IPS-18c (cell line): ENCODE measurements at regions not wholly inside any gene's neighbourhood (a gene's known extent, or its start where the extent isn't known, plus 50 kb on each side); places are given as distances from the start of the nearest gene placed in this dataset.
"Not testable (repeated sequence)": the region's sequence is repeated elsewhere in the genome, so short reads cannot be mapped to it uniquely, and the experiment has no call there.

Experiments
- H3K4me3 ChIP-seq: 2 replicates; pipeline ENCODE4 v1.7.0; 2013; ENCODE audit warnings: low read depth, mild to moderate bottlenecking, low read length, moderate library complexity; ENCODE audit not compliant: insufficient read depth
- H3K9me3 ChIP-seq: one replicate; pipeline ENCODE4 v1.6.1; 2013; ENCODE audit warnings: mild to moderate bottlenecking, low read length, moderate library complexity; ENCODE audit not compliant: control insufficient read depth, insufficient read depth

DNA sequence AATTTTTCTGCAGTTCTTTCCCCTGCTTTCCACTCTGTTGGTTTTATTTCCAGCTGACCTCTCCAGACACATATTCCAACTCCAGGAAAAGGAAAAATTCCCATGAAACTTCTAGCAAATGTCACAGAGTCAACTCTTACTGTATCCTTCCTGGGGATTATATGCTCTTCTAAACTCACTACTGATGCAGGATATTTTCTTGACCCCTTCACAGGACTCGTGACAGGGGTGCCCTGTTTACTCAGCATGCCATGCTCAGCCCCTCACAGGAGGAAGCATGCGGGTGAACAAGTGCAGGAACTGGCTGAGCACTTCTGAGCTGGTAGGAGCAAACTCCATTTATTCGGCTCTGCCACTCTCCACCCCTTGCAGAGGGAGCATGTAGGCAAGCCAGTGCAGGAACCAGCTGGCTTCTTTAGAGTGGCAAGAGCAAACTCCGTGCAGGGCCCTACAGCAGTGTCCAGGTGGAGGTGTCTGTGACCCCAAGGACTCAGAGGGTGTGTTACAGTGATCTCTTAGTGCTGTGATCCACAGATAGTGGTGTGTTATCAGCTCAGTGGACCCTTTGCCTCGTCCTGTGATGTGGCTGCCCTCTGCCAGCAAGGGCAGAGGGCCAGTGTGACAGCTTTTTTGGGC lies 413.6 kb upstream of the GRM7 start:
- no peaks in the 10 kb centered on the region for H3K9me3 ChIP-seq
- H3K4me3 ChIP-seq: no peak overlapping the region

DNA sequence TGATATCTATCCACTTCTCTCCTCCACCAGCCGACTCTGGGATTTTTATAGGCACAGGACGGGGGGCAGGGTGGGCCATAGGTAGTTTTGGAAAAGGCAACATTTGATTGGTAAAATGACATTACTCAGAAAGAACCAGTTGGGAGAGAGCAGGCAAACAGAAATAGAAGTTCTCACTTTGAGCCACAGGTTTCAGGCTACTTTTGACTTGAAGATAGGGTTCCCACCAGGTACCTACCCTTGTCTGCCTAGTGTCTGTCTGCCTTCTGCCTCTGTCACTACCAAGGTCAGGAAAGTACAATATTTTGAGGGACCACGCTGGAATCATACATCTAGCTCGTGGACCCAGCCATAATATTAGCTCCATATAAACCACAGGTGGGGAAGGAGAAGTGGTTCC lies 412.9 kb upstream of the GRM7 start:
- H3K9me3 ChIP-seq: no peaks in the 10 kb centered on the region
- H3K4me3 ChIP-seq: no peak overlapping the region

DNA sequence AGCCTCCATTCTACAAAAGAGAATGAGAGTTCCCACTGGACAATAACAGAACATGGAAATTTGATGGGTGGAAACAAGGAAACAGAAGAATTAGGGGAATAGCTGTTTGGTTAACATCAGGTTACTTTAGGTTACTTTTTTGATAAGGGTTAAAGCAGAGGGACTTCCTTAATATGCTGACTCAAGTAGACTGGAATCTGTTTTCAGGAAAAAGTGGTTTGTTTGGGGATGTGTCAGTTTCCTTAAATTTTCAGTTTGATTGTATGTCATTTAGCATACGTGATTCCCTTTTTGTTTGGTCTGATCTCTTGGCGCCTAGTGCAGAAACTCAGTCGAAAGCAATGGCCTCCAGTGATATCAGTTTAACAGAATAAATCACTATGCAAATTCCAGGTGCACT lies 411.8 kb upstream of the GRM7 start:
- Histone ChIP-seq H3K4me3 (no peak overlapping the region), H3K9me3 (no peaks in the 10 kb centered on the region)

GRCh38 chr3:6452974-6453373 lies 407.9 kb upstream of the GRM7 start:
- H3K9me3 ChIP-seq: no peaks in the 10 kb centered on the region
- H3K4me3 ChIP-seq: no peak overlapping the region

GRCh38 chr3:6455031-6455430 lies 405.9 kb upstream of the GRM7 start:
- H3K4me3 ChIP-seq: no peak overlapping the region
- no peaks in the 10 kb centered on the region for H3K9me3 ChIP-seq

DNA sequence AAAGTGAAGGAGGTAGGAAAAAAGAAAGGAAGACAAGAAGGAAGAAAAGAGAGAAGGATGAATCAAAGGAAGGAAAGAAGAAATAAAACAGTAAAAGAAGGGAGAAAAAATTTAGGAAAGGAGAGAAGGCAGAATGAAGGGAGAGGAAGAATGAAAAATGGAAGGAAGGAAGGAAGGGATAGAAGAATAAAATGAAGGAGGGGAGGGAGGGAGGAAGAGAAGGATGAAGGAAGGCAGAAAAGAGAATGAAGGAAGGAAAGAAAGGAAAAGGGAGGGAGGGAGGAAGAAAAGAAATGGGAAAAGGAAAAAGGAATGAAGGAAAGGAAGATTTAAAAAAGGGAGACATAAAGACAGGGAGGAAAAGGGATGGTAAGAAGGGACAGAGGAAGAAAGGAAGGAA lies 393.7 kb upstream of the GRM7 start:
- Histone ChIP-seq H3K4me3 (no peak overlapping the region), H3K9me3 (no peaks in the 10 kb centered on the region)

GRCh38 chr3:6468589-6468988 lies 392.3 kb upstream of the GRM7 start:
- no peak overlapping the region for H3K4me3 ChIP-seq

GRCh38 chr3:6471744-6472143 lies 389.2 kb upstream of the GRM7 start:
- Histone ChIP-seq H3K9me3 (no peaks in the 10 kb centered on the region), H3K4me3 (no peak overlapping the region)

More at GRCh38 chr3:6468589-6468988, 392.3 kb upstream of the GRM7 start:
- no peaks in the 10 kb centered on the region for H3K9me3 ChIP-seq

DNA sequence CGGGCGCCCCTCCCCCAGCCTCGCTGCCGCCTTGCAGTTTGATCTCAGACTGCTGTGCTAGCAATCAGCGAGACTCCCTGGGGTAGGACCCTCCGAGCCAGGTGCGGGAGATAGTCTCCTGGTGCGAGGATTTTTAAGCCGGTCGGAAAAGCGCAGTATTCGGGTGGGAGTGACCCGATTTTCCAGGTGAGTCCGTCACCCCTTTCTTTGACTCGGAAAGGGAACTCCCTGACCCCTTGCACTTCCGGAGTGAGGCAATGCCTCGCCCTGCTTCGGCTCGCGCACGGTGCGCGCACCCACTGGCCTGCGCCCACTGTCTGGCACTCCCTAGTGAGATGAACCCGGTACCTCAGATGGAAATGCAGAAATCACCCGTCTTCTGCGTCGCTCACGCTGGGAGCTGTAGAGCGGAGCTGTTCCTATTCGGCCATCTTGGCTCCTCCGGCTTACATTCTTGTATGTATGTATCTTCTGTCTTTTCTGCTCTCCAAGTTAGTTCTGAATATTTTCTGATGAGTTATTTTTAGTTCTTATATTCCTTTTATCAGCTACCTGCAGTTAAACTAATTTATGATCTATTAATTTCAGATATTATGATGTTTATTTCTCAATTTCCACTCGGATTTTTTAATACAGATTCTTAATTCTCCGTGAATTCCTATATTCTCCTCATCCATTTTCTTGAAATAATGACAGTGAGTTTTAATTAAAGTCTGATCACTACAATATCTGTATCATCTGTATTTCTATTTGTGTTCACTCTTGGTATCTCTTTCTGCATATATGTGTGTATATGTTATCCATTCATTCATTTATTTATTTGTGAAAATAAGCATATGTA lies 370.2 kb upstream of the GRM7 start:
- H3K4me3 ChIP-seq, H3K9me3 ChIP-seq: not testable (repeated sequence)

GRCh38 chr3:6491768-6492167 lies 369.1 kb upstream of the GRM7 start:
- H3K4me3 ChIP-seq: no peak overlapping the region; the same call in 1 of the 2 replicates
- H3K9me3 ChIP-seq: no peaks in the 10 kb centered on the region

DNA sequence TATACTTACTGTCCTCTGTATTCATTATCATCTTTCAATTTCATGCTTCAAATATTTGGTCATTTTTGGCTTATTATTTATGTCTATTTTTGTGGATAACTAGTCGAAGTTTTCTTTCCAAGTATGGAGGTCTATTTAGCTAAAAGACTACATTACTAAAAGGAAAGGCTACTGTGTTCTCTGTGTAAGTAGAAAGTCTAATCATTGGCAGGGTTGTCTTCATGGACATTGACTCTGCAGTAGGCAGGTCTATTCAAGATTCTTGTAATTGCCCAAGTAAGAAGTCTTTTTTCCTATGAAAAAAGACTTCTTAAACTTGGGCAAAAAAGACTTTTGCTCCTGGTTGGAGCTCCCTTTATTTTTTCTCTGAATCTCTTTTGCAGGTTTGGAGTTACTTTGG lies 368.6 kb upstream of the GRM7 start:
- no peak overlapping the region for H3K4me3 ChIP-seq
- no peaks in the 10 kb centered on the region for H3K9me3 ChIP-seq

GRCh38 chr3:6498944-6499343 lies 362.0 kb upstream of the GRM7 start:
- not testable (repeated sequence) for H3K9me3 ChIP-seq, H3K4me3 ChIP-seq

DNA sequence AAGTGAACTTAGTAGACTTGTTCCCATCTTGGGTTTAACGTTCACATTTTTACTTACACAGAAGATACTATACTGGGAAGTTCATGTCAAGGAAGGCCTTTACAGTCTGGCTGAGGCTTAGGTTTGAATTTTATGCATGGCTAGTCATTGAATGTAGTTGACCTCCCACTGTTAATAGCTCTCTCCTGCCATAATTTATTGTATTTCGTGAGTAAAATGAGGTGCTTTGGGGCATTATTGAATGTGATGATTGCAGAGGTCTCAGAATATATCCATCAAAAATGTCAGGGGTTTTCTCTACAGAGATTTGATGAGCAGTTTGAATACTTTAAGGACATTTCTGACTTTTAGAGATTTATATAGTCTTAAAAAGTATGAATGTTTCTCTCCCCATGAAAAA lies 356.6 kb upstream of the GRM7 start:
- Histone ChIP-seq H3K4me3 (no peak overlapping the region), H3K9me3 (peaks cover 3% of the 10 kb centered on the region)

DNA sequence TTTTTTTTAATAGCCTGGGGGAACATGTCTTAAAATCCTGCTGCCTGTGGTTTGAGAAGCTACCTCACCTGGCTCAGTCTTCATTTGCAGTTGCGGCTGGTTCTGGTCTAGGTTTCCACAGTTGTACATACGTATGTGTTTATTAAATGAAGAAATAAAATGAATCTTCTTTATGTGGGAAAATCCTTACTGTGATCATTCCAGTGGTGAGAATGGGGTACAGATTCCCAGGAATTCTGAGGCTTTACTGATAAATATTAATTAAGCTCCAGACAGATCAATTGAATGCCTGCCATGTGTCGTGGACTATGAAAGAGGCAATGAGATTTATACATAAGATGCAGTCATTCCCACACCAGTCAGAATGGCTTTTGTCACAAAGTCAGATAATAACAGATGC lies 356.1 kb upstream of the GRM7 start:
- Histone ChIP-seq H3K4me3 (no peak overlapping the region), H3K9me3 (peaks cover 3% of the 10 kb centered on the region)

- no peak overlapping the region for H3K4me3 ChIP-seq
- H3K9me3 ChIP-seq: peaks cover 3% of the 10 kb centered on the region
These were observed 352.5 kb upstream of the GRM7 start for GRCh38 chr3:6508410-6508759.

- Histone ChIP-seq H3K4me3 (no peak overlapping the region), H3K9me3 (peaks cover 3% of the 10 kb centered on the region)
These were observed 351.3 kb upstream of the GRM7 start for GRCh38 chr3:6509576-6509975.

- Histone ChIP-seq H3K4me3 (no peak overlapping the region), H3K9me3 (peaks cover 3% of the 10 kb centered on the region)
These were observed 350.2 kb upstream of the GRM7 start for GRCh38 chr3:6510713-6511112.

DNA sequence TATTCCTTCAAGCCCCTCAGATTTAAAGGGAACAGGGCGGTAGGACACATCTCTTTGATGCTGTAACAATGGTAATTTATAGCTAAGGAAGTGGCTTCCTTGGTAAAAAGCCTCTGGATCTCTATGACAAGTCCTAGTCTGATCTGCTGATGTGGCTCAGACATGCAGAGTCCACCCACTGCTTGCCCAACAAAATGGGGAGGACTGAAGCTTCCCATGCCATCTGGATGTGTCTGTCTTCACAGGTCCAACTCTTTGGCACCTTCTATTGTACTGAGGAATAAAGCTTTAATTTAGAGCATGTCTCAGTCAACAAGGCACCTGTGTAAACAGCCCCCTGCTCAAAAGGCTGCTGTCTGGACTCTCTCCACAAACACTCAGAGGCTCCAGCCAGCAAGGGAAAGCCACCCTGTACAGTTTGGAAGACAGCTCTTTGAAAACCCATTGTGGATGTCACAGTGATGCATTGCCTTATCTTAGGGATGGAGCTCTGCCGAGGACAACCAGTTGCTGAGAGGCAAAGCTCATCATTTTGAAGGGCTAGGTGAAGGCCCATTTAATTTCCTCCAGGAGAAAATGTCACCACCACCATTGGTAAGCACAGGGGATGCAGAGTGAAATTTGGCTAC lies 348.6 kb upstream of the GRM7 start:
- H3K9me3 ChIP-seq: peaks cover 3% of the 10 kb centered on the region
- H3K4me3 ChIP-seq: no peak overlapping the region
